ENCODE measurements at regions not wholly inside any gene's neighbourhood (a gene's known extent, or its start where the extent isn't known, plus 50 kb on each side); places are given as distances from the start of the nearest gene placed in this dataset.

- no peak for DNase-seq (ENCODE audit: low read depth in 2 of 2)
Measured at GRCh38 chr1:4518621-4519020, 135.8 kb upstream of the AJAP1 start.

DNA sequence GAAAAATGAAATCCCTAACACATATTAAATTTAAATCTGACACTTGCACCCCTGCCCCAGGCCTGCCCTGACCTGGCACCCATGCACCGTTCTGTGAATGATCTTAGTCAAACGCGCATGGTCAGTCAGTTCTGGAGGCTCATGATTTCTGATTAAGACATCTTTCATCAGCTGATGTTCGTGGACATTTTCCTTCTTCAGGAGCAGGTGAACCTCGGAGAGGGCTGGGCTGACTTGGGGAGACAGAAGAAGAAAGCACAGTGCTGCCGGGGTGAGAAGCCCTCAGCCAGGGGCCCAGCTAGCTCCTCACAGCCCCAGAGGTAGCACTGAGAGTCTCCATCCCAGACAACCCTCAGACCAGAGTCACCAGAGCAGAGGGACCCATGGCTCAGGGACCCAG is 134.5 kb upstream of the AJAP1 start:
- DNase-seq (ENCODE audit: low read depth in 2 of 2), result no peak

DNA sequence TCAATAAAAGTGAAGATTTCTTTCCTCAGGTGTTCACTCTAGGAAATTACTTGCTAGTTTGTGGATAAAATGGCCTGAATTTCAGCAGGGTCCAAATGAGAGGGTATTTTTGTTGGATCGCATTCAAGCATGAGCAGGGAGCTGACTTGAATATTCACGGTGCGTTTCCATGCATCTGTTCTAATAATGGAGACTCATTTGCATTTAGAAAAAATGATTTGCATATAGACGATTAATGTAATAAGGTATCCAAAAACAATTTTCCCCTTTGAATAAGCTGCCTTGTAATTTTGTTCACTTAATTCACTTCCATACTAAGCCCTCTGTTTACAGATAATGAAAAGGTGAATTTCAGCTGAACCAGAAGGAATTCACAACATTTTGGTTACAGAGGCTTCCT is 130.9 kb upstream of the AJAP1 start:
- no peak for DNase-seq (ENCODE audit: low read depth in 2 of 2)

GRCh38 chr1:4526747-4527146 is 127.7 kb upstream of the AJAP1 start:
- no peak for DNase-seq (ENCODE audit: low read depth in 2 of 2)

- DNase-seq (ENCODE audit: low read depth in 2 of 2), result no peak
Measured at GRCh38 chr1:4527819-4528218, 126.6 kb upstream of the AJAP1 start.

DNA sequence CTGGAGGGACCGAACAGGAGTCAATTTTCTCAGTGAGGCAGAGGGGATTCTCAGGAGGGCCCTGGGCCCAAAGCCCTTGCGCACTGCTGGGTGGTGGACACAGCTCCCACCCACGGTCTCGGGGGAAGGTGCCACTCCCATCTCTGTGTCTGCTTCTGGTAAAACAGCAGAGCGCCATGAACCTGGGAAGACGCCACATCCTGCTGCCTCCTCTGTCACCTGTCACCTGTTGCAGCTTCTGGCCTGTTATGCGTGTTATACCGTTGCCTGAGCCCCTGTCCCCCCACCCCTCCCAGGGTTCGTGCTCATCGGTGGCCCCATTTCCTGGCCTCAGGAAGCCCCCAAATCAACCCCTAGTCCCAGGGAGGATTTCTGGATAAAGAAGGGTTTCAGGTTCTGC is 125.8 kb upstream of the AJAP1 start:
- no peak for DNase-seq (ENCODE audit: low read depth in 2 of 2)

GRCh38 chr1:4529446-4530165 is 124.8 kb upstream of the AJAP1 start:
- DNase-seq (ENCODE audit: low read depth in 2 of 2), result no peak

DNA sequence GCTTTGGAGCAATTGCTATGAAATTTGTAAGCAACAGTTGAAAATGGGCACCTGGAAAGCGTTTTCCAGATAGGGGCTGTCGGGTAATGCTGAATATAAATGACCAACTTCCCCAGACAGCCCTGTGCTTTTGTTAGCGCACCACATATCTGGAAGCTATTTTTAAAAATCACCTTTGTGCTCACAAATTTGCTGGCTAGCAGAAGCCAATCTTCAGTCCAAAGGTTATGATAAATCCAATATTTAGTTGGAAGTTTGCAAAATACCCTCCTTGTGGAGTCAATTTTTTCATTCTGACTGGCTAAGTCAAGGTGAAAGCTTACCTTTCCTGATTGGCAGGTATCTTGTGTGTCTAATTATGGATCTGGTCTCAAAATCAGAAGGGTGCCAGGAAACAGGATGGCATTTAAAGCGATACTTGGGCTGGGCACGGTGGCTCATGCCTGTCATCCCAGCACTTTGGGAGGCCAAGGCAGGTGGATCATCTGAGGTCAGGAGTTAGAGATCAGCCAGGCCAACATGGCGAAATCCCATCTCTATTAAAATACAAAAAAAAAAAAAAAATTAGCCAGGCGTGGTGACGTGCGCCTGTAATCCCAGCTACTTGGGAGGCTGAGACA is 124.1 kb upstream of the AJAP1 start:
- DNase-seq (ENCODE audit: low read depth in 2 of 2), result no peak

GRCh38 chr1:4531842-4532241 is 122.6 kb upstream of the AJAP1 start:
- no peak for DNase-seq (ENCODE audit: low read depth in 2 of 2)

DNA sequence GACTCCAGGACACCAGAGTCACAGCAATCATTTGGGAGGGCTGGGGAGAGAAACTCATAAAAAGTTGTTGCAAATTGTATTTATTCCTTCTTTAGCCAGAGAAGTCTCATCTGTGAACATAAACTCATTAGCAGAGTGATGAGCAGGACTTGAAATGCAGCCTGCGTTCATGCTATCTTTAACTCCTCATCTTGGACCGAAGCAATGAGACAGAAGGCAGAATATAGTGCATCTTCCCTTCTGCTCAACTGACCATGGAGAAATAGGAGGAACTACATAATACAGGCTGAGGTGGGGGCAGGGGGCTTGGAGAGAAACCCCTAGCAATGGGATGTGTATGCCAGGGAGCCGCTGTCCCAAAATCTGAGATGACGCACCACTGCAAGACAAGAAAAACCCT is 121.8 kb upstream of the AJAP1 start:
- DNase-seq (ENCODE audit: low read depth in 2 of 2), result no peak

DNA sequence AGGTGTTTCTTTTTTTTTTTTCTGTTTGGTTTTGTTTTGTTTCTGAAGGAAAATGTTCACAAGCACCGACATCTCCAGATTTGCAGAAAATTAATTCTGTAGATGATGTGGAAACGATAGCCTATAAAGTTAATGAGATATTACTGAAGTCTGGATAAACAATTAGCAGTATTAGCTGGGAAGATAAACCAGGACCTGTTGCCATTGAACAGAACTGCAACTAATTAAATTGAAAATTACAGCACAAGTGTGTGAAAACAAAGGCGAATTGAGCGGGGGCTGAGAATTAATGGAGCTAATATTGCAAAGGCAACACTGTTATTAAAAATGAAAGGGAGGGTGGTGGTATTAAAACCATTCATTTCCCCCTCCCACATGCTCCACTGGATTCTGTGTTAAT is 107.5 kb upstream of the AJAP1 start:
- DNase-seq (ENCODE audit: low read depth in 2 of 2), result no peak

DNA sequence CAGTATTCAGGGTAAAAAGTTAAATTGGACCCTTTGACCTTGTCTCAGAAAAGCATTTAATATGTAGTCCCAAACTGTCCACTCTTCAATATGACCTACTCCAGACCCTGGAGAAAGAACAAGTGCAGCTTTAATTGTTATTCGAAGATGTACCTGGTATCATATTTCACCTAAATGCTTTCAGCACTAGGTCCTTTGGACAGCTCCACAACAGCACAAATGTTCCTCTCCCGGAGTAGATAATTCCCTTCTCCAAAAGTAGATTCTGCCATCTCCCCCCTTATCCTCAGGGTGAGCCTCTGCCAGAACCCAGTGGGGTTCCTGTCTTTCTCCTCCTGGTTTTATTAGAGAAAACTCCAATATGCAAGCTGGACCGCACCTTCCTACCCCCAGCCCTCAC is 104.5 kb upstream of the AJAP1 start:
- no peak for DNase-seq (ENCODE audit: low read depth in 2 of 2)

GRCh38 chr1:4550941-4551340 is 103.5 kb upstream of the AJAP1 start:
- no peak for DNase-seq (ENCODE audit: low read depth in 2 of 2)

GRCh38 chr1:4551706-4552105 is 102.7 kb upstream of the AJAP1 start:
- DNase-seq (ENCODE audit: low read depth in 2 of 2), result no peak

GRCh38 chr1:4553761-4554160 is 100.6 kb upstream of the AJAP1 start:
- DNase-seq (ENCODE audit: low read depth in 2 of 2), result no peak

DNA sequence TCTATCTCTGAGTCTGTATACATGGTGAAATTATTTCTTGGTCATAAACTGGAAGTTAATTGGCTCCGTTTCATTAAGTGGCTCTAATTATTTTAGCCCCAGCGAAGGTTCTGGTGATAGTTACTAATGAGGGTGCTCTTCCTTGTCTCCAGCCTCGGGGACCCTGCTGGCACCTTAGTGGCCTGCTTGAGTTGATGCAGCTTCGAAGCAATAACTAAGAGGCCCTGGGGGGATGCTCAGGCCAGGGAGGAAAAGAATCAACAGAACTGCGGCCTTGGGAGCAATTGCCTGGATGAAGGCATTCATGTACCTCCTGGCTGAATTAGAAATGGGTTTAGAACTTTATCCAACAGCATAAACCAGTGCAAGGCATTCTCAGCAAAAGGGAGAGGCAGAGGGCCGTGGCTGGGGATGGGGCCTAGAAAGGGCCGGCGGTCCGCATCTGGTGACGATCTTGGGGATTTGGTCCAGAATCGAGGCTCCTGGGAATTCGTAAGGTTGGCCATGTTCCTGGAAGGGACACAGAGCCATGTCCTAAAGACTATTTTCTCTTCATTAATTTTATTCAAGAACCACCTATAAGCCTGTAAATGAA is 100.0 kb upstream of the AJAP1 start:
- DNase-seq (ENCODE audit: low read depth in 2 of 2), result no peak

- no peak for DNase-seq (ENCODE audit: low read depth in 2 of 2)
Measured at GRCh38 chr1:4557949-4558348, 96.5 kb upstream of the AJAP1 start.

- DNase-seq (ENCODE audit: low read depth in 2 of 2), result no peak
Measured at GRCh38 chr1:4561205-4561604, 93.2 kb upstream of the AJAP1 start.

GRCh38 chr1:4562321-4562720 is 92.1 kb upstream of the AJAP1 start:
- no peak for DNase-seq (ENCODE audit: low read depth in 2 of 2)

GRCh38 chr1:4563586-4563985 is 90.8 kb upstream of the AJAP1 start:
- no peak for DNase-seq (ENCODE audit: low read depth in 2 of 2)

DNA sequence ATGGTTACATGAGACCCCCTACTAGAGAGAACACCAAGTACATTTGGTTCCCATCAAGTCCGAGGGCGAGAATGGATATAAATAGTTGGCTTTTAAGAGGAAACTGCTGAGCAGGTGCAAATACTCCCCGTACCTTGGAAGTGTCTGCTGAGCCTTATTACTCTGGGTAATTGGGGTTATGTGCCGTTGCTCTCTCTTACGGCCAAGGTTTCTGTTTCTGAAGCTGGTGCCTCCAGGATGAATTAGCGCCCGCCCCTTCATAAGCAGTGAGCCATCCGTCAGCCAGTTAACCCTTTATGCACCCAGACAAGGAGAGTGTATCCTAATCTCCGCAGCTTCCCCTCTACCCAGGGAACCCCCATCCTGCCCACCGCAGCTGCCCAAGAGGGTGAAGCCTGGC is 90.4 kb upstream of the AJAP1 start:
- no peak for DNase-seq (ENCODE audit: low read depth in 2 of 2)

- DNase-seq (ENCODE audit: low read depth in 2 of 2), result no peak
Measured at GRCh38 chr1:4565166-4565565, 89.2 kb upstream of the AJAP1 start.

DNA sequence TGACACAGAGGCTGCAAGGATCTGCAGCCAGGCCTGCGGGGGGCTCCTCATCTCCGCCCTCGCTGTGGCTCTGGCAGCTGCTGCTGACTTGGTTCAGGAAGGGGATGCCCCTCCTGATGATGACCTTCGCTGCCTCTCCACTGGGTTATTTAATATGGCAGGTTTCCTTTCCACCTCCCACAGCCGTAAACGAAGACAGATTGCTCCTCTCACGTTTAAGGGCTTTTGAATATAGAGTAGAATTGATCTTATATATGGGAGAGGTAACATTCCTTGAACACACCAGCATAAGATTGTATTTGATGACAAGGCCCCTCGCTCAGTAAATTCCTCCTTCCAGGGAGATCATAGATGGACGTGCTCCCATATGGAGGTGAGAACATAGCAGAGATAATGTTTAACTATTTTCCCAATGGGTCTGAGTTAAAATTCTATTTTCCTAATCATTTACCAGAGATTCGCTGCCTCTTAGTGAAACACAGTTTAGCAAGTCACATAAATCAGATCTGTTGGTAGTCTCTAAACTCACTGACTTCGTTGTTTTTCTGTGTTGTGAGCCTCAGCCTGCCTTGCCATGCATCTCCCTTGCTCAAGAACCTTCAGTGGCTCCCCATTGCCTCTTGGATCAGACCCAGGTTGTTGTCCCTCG is 88.5 kb upstream of the AJAP1 start:
- no peak for DNase-seq (ENCODE audit: low read depth in 2 of 2)

Measured in stimulated activated CD4-positive, alpha-beta T cell treated with anti-CD3 and anti-CD28 coated beads, Interleukin-1b, Interleukin-23, amount 100 ng/mL, for 1 hour (primary cell).